Muscle layer of colon (tissue), 2 donors: ENCODE measurements at regions not wholly inside any gene's neighbourhood (a gene's known extent, or its start where the extent isn't known, plus 50 kb on each side); places are given as distances from the start of the nearest gene placed in this dataset.
"Not testable (repeated sequence)": the region's sequence is repeated elsewhere in the genome, so short reads cannot be mapped to it uniquely, and the experiment has no call there.

ENCODE experiments used
- H3K27ac ChIP-seq: one replicate; pipeline ENCODE4 v1.7.0; 2013; ENCODE audit warnings: low read depth, mild to moderate bottlenecking, low read length, moderate library complexity
- H3K27me3 ChIP-seq, 2 donors: one replicate each; pipeline ENCODE4 v1.7.0; 2013; ENCODE audit warnings: low read length in 2 of 2, mild to moderate bottlenecking in 2 of 2; ENCODE audit not compliant: insufficient read depth in 2 of 2, control insufficient read depth in 1 of 2
- H3K36me3 ChIP-seq: one replicate; pipeline ENCODE4 v1.7.0; 2013; ENCODE audit warnings: mild to moderate bottlenecking, low read length; ENCODE audit not compliant: insufficient read depth
- H3K4me1 ChIP-seq: one replicate; pipeline ENCODE4 v1.7.0; 2013; ENCODE audit warnings: mild to moderate bottlenecking, low read length; ENCODE audit not compliant: insufficient read depth
- H3K4me3 ChIP-seq, 2 donors: one replicate each; pipeline ENCODE4 v1.7.0; 2013; ENCODE audit warnings: low read length in 2 of 2, low read depth in 1 of 2, mild to moderate bottlenecking in 1 of 2, moderate library complexity in 1 of 2
- H3K9ac ChIP-seq: one replicate; pipeline ENCODE4 v1.7.0; 2013; ENCODE audit warnings: low read length
- H3K9me3 ChIP-seq: one replicate; pipeline ENCODE4 v1.7.0; 2013; ENCODE audit warnings: mild to moderate bottlenecking, low read length
- donor health status: abdominal sarcoma.
- donor health status: Adenocarcinoma of cecum.

- Histone ChIP-seq H3K36me3 (no peaks in the 10 kb centered on the region), H3K27ac (peak overlapping the region; percentile 65), H3K9me3 (no peaks in the 10 kb centered on the region), H3K27me3 (no peaks in the 10 kb centered on the region), H3K4me1 (peaks cover 37% of the 10 kb centered on the region), H3K9ac (peak overlapping the region; percentile 6), H3K4me3 (peak overlapping the region in 1 of 2 donors; percentile 70)
Measured at GRCh38 chr14:97978341-97978740, 1181.2 kb downstream of the VRK1 start.

- Histone ChIP-seq H3K9me3 (no peaks in the 10 kb centered on the region), H3K27me3 (no peaks in the 10 kb centered on the region), H3K4me1 (no peaks in the 10 kb centered on the region), H3K4me3 (no peak overlapping the region), H3K27ac (no peak overlapping the region), H3K36me3 (no peaks in the 10 kb centered on the region), H3K9ac (no peak overlapping the region)
Measured at GRCh38 chr14:97993508-97994019, 1196.4 kb downstream of the VRK1 start.

- Histone ChIP-seq H3K27me3 (no peaks in the 10 kb centered on the region), H3K4me1 (no peaks in the 10 kb centered on the region), H3K9me3 (no peaks in the 10 kb centered on the region), H3K27ac (no peak overlapping the region), H3K36me3 (no peaks in the 10 kb centered on the region), H3K9ac (no peak overlapping the region), H3K4me3 (no peak overlapping the region)
Measured at GRCh38 chr14:97994020-97994531, 1196.9 kb downstream of the VRK1 start.

- no peaks in the 10 kb centered on the region for H3K36me3 ChIP-seq
- H3K27me3 ChIP-seq, result no peaks in the 10 kb centered on the region
- H3K9me3 ChIP-seq, result no peaks in the 10 kb centered on the region
- no peak overlapping the region for H3K9ac ChIP-seq
- no peaks in the 10 kb centered on the region for H3K4me1 ChIP-seq
- H3K27ac ChIP-seq, result no peak overlapping the region
- H3K4me3 ChIP-seq, result no peak overlapping the region
Measured at GRCh38 chr14:97995038-97995437, 1197.9 kb downstream of the VRK1 start.

- Histone ChIP-seq H3K4me3 (no peak overlapping the region), H3K9me3 (no peaks in the 10 kb centered on the region), H3K4me1 (no peaks in the 10 kb centered on the region), H3K27ac (no peak overlapping the region), H3K9ac (no peak overlapping the region), H3K27me3 (no peaks in the 10 kb centered on the region), H3K36me3 (no peaks in the 10 kb centered on the region)
Measured at GRCh38 chr14:97995531-97995930, 1198.3 kb downstream of the VRK1 start.

- H3K4me3 ChIP-seq, result no peak overlapping the region
- H3K4me1 ChIP-seq, result no peaks in the 10 kb centered on the region
- H3K9ac ChIP-seq, result no peak overlapping the region
- H3K27me3 ChIP-seq, result no peaks in the 10 kb centered on the region
- H3K9me3 ChIP-seq, result no peaks in the 10 kb centered on the region
- no peaks in the 10 kb centered on the region for H3K36me3 ChIP-seq
- no peak overlapping the region for H3K27ac ChIP-seq
Measured at GRCh38 chr14:98006008-98006407, 1208.8 kb downstream of the VRK1 start.

GRCh38 chr14:98008381-98009113 is 1211.4 kb downstream of the VRK1 start:
- H3K27ac ChIP-seq, result no peak overlapping the region
- H3K27me3 ChIP-seq, result no peaks in the 10 kb centered on the region
- H3K36me3 ChIP-seq, result no peaks in the 10 kb centered on the region
- H3K4me1 ChIP-seq, result no peaks in the 10 kb centered on the region
- no peak overlapping the region for H3K4me3 ChIP-seq
- no peak overlapping the region for H3K9ac ChIP-seq
- H3K9me3 ChIP-seq, result no peaks in the 10 kb centered on the region

- H3K9ac ChIP-seq, H3K36me3 ChIP-seq, H3K27me3 ChIP-seq, H3K4me3 ChIP-seq, H3K9me3 ChIP-seq, H3K4me1 ChIP-seq, H3K27ac ChIP-seq: not testable (repeated sequence)
Measured at GRCh38 chr14:98009177-98009576, 1212.0 kb downstream of the VRK1 start.

- no peaks in the 10 kb centered on the region for H3K36me3 ChIP-seq
- no peak overlapping the region for H3K4me3 ChIP-seq
- H3K4me1 ChIP-seq, result no peaks in the 10 kb centered on the region
- H3K27me3 ChIP-seq, result no peaks in the 10 kb centered on the region
- no peak overlapping the region for H3K9ac ChIP-seq
- H3K27ac ChIP-seq, result no peak overlapping the region
- no peaks in the 10 kb centered on the region for H3K9me3 ChIP-seq
Measured at GRCh38 chr14:98010784-98011183, 1213.6 kb downstream of the VRK1 start.

GRCh38 chr14:98014851-98015615 is 1217.9 kb downstream of the VRK1 start:
- no peak overlapping the region for H3K27ac ChIP-seq
- H3K27me3 ChIP-seq, result no peaks in the 10 kb centered on the region
- no peaks in the 10 kb centered on the region for H3K9me3 ChIP-seq
- no peak overlapping the region for H3K9ac ChIP-seq
- H3K36me3 ChIP-seq, result no peaks in the 10 kb centered on the region
- no peaks in the 10 kb centered on the region for H3K4me1 ChIP-seq
- no peak overlapping the region for H3K4me3 ChIP-seq

GRCh38 chr14:98015921-98016320 is 1218.7 kb downstream of the VRK1 start:
- H3K27me3 ChIP-seq, result no peaks in the 10 kb centered on the region

More at GRCh38 chr14:98015921-98016320, 1218.7 kb downstream of the VRK1 start:
- no peak overlapping the region for H3K27ac ChIP-seq
- no peak overlapping the region for H3K4me3 ChIP-seq
- H3K9ac ChIP-seq, result no peak overlapping the region
- H3K4me1 ChIP-seq, result no peaks in the 10 kb centered on the region
- H3K9me3 ChIP-seq, result no peaks in the 10 kb centered on the region
- H3K36me3 ChIP-seq, result no peaks in the 10 kb centered on the region
